ENCODE measurements at regions not wholly inside any gene's neighbourhood (a gene's known extent, or its start where the extent isn't known, plus 50 kb on each side); places are given as distances from the start of the nearest gene placed in this dataset.

GRCh38 chr6:100160930-100161329 lies 166.9 kb upstream of the MCHR2 start:
- TF ChIP-seq CTCF (IDR thresholded peaks at IDR 0.05) (no peak), POLR2A (IDR thresholded peaks at IDR 0.05) (no peak), EP300 (IDR thresholded peaks at IDR 0.05) (no peak)

Data from tibial nerve (tissue), 4 donors.